ENCODE measurements at regions not wholly inside any gene's neighbourhood (a gene's known extent, or its start where the extent isn't known, plus 50 kb on each side); places are given as distances from the start of the nearest gene placed in this dataset.
A peak's percentile ranks its signal among the peaks of the same experiment; 100 is the strongest.

DNA sequence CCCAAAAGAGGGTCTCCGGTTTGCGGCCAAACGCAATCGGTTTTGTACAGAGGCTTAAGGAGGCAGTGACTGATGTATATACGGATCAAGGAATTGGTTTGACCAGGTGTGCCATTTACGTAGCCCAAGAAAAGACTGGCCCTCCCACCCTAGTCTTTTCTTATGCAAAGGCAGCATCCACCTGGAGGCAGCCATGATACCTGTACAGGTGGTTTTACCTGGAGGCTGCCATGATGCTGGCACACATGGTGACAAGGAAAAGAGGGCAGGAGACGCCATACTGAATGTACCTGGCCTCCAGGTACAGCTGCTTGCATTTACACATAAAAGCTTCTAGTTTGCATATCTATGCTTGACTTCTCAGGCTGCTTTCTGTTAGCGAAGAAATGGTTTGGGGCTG is 917.7 kb upstream of the INTU start:
- DNase-seq (ENCODE audit: low read depth) = no peak
- TF ChIP-seq, protein P1, sequence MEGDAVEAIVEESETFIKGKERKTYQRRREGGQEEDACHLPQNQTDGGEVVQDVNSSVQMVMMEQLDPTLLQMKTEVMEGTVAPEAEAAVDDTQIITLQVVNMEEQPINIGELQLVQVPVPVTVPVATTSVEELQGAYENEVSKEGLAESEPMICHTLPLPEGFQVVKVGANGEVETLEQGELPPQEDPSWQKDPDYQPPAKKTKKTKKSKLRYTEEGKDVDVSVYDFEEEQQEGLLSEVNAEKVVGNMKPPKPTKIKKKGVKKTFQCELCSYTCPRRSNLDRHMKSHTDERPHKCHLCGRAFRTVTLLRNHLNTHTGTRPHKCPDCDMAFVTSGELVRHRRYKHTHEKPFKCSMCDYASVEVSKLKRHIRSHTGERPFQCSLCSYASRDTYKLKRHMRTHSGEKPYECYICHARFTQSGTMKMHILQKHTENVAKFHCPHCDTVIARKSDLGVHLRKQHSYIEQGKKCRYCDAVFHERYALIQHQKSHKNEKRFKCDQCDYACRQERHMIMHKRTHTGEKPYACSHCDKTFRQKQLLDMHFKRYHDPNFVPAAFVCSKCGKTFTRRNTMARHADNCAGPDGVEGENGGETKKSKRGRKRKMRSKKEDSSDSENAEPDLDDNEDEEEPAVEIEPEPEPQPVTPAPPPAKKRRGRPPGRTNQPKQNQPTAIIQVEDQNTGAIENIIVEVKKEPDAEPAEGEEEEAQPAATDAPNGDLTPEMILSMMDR (conservative IDR thresholded peaks at IDR 0.05; ENCODE audit: control insufficient read depth, insufficient read depth, low read depth, low read length) = no peak

DNA sequence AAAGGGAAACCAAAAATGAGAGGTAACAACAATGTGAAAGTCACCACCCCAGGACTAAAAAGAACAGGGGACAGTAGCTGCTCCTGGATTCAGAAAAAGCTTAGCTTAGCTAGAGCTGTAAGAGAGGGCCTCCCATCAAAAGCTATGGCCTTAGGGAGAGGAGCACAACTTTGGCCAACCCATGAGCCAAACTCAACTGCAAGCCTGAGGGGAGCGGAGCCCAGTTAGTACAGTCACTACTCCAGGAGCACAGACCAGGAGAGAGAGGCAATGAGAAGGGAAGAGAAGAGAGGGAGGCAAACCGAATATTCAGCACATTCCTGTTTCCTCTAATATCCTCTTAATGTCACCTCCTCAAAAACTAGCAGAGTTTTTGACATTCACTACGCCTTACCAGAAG is 917.1 kb upstream of the INTU start:
- no peak for DNase-seq (ENCODE audit: low read depth)
- TF ChIP-seq, protein P1 (conservative IDR thresholded peaks at IDR 0.05; ENCODE audit: control insufficient read depth, insufficient read depth, low read depth, low read length) = no peak
- H3K4me3 ChIP-seq (ENCODE audit: control insufficient read depth, low read depth, low read length) = no peak overlapping the region

More for the DNA sequence above, 917.7 kb upstream of the INTU start:
- no peak overlapping the region for H3K4me3 ChIP-seq (ENCODE audit: control insufficient read depth, low read depth, low read length)

DNA sequence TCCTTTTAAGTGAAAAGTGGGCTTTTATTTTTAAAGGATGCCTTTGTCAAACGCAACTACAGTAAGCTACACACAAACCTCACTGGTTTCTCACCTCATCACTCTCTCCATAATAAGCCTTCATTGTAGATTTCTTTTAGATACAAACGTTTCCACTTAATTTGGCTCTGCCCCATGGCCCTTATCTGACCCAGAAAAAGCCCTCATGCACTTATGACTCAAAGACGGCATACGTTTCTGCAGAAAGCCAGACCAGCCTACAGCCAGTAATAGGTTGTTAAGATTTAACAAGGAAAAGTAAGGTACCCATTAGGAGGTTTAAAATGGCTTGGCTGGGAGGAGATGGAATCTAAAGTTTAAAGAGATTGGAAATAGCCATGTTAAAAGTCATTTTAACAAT is 914.6 kb upstream of the INTU start:
- TF ChIP-seq, protein P1 (conservative IDR thresholded peaks at IDR 0.05; ENCODE audit: control insufficient read depth, insufficient read depth, low read depth, low read length) = no peak
- peak; percentile 34 for DNase-seq (ENCODE audit: low read depth)
- H3K4me3 ChIP-seq (ENCODE audit: control insufficient read depth, low read depth, low read length) = no peak overlapping the region

DNA sequence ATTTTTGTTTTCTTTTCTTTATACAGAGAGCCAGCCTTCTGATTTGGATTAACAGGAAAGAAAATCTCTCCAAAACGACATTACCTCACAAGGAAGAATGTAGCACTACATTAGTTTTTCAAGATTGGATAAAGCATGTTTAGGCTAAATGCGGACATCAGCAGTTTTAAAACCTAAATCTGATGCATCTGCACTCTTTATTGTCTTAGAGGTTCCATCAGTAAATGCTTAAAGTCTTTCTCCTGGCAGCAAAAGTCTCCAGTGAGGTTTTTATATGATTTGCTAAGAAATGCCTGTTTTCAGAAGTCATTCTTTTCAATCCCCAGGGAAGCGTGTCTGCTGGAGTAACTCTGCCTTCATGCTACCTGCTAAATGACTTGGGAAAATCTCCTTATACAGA is 912.9 kb upstream of the INTU start:
- H3K4me3 ChIP-seq (ENCODE audit: control insufficient read depth, low read depth, low read length) = no peak overlapping the region
- no peak for DNase-seq (ENCODE audit: low read depth)
- TF ChIP-seq, protein P1 (conservative IDR thresholded peaks at IDR 0.05; ENCODE audit: control insufficient read depth, insufficient read depth, low read depth, low read length) = no peak

DNA sequence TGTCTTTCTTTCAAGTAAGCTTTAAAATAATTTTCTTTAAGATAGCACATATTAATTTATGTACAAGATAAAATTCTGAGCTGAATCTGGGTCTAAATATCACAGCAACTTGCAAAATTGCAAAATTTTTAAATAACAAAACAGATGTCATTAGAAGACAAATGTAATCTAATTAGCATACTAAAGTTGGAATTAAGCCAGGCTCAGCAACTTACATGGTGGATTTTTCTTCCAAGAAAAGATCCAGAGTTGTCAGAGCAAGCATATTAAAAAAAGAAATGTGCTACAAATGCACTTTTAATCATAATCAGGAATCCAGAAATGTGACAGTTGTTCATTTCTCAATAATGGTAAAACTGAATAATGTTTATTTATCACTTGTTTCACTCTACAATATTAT is 906.9 kb upstream of the INTU start:
- TF ChIP-seq, protein P1 (conservative IDR thresholded peaks at IDR 0.05; ENCODE audit: control insufficient read depth, insufficient read depth, low read depth, low read length) = no peak
- no peak overlapping the region for H3K4me3 ChIP-seq (ENCODE audit: control insufficient read depth, low read depth, low read length)
- no peak for DNase-seq (ENCODE audit: low read depth)

DNA sequence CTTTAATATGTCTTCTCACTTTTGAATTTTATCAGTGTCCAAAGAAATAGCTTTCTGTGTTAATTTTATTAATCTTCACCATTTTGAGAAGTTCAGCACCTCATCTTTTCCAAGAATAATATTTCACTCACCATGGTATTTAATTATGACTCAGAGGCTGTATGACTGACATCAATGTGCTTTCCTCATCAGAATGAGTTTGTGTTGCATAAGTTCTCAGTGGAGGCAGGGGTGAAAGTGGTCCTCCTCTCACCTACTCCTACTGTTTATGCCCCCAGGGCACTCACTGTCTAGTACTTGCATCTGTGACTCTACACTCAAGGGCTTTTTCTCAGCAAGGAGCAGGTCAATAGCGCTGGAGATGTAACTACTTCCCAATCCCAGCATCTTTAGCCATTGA is 905.3 kb upstream of the INTU start:
- peak; percentile 61 for DNase-seq (ENCODE audit: low read depth)
- no peak overlapping the region for H3K4me3 ChIP-seq (ENCODE audit: control insufficient read depth, low read depth, low read length)
- TF ChIP-seq, protein P1 (conservative IDR thresholded peaks at IDR 0.05; ENCODE audit: control insufficient read depth, insufficient read depth, low read depth, low read length) = no peak

DNA sequence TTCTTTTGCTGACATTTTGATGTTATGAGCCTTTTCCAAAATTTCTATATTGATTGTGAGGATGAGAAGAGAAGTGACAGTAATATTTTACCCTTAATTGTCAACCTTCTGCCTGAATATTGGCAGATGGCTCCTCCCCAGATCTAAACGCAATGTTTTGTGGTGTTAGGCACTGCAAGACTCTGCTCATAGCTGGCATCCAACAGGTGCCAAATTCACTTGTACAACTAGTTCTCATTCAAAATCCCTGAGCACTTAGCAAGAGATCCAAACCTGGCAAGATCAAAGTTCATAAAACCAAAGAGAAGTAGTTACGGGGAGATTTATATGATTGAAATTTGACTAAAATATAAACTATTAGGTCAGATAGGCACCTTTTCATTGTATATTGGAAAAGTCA is 901.7 kb upstream of the INTU start:
- DNase-seq (ENCODE audit: low read depth) = no peak
- TF ChIP-seq, protein P1 (conservative IDR thresholded peaks at IDR 0.05; ENCODE audit: control insufficient read depth, insufficient read depth, low read depth, low read length) = no peak

More for the DNA sequence above, 901.7 kb upstream of the INTU start:
- no peak overlapping the region for H3K4me3 ChIP-seq (ENCODE audit: control insufficient read depth, low read depth, low read length)
